ENCODE measurements at regions not wholly inside any gene's neighbourhood (a gene's known extent, or its start where the extent isn't known, plus 50 kb on each side); places are given as distances from the start of the nearest gene placed in this dataset.

DNA sequence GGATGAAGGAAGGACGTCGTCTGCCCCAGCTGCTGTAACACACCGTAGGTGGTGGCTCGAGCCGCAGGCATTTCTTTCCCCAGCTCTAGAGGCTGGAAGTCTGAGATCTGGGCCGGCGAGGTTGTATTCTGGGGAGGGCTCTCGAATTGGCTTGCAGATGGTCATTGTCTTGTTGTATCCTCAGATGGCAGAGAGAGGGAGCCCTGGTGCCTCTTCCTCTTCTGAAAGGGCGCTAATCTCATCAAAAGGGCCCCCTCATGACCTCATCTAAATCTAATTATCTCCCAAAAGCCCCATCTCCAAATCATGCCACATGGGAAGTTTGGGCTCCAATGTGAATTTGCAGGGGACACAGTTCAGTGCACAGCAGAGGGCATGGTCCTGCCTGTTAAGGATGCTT lies 109.0 kb downstream of the SIK1 start:
- TF ChIP-seq CTCF (IDR thresholded peaks at IDR 0.05; ENCODE audit: insufficient read depth, low read length) (no peak), POLR2AphosphoS5 (IDR thresholded peaks at IDR 0.05; ENCODE audit: low read depth) (no peak), GABPA (IDR thresholded peaks at IDR 0.05; ENCODE audit: low read depth) (no peak)
